ENCODE measurements at regions not wholly inside any gene's neighbourhood (a gene's known extent, or its start where the extent isn't known, plus 50 kb on each side); places are given as distances from the start of the nearest gene placed in this dataset.

DNA sequence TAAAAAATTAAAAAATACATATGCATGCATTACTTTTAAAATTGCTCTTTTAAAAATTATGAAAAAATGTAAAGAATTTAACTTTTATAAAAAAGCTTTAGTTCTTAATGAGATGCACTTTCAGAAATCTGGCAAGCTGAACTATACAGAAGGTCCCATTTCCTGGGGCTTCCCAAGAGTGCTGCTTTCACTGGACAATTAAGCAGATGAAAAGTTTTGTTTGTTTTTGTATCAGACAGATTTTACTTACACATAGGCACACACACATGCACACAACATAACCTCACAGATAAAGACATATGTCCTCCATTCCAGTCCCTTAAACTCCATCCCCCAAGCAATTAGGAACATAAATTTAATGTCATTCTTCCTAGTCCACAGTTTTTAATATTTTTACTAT lies 402.3 kb upstream of the ASIC2 start:
- CTCF ChIA-PET = no interaction called here

DNA sequence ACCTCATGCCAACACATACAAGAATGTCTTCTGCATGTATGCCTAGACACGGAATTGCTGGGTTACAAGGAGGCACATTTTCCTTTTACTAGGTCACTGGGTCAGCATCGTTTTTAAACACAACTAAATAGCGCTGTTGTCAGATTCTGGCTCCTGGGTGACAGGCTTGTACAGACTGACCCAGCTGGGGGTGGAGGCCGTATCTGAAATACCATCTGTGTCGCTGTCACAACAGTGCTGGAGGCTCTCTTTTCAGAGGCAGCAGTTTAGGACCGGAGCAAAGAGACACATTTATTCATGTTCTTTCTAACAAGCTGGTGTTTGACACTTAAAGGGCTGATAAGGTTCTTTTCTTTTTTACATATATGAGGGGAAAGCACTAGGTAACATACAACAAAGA lies 403.0 kb upstream of the ASIC2 start:
- Histone ChIP-seq H3K27me3 (replicated peaks in 1 of 4; ENCODE audit: control extremely low read depth in 1 of 4, control insufficient read depth in 3 of 4, insufficient read depth in 4 of 4, low read length in 3 of 4) (peaks cover 0 to 4% (median 1%) of the 10 kb centered on the region in 4 experiments), H3K9me3 (ENCODE audit: control extremely low read depth in 1 of 3, control insufficient read depth in 2 of 3, insufficient read depth in 1 of 3, low read length in 2 of 3) (no peaks in the 10 kb centered on the region), H3K36me3 (replicated peaks in 1 of 2; ENCODE audit: control extremely low read depth in 1 of 2, control insufficient read depth in 1 of 2, extremely low read depth in 1 of 2, insufficient read depth in 2 of 2, low read length in 1 of 2) (no peaks in the 10 kb centered on the region), H3K4me3 (ENCODE audit: control extremely low read depth in 1 of 5, extremely low read depth in 1 of 5, insufficient read depth in 1 of 5, low read depth in 2 of 5, low read length in 4 of 5) (no peak overlapping the region), H4K20me1 (ENCODE audit: control insufficient read depth, insufficient read depth, low read length, poor library complexity, severe bottlenecking) (no peaks in the 10 kb centered on the region), H3K27ac (ENCODE audit: low read length in 2 of 2) (no peak overlapping the region), H3K79me2 (ENCODE audit: control insufficient read depth, insufficient read depth, low read length) (no peaks in the 10 kb centered on the region), H3K4me2 (replicated peaks; ENCODE audit: low read depth, low read length, poor library complexity, severe bottlenecking) (no peak overlapping the region), H2AFZ (ENCODE audit: insufficient read depth, low read depth, low read length, poor library complexity, severe bottlenecking) (no peak overlapping the region), H3K4me1 (ENCODE audit: control insufficient read depth in 2 of 2, insufficient read depth in 2 of 2, low read length in 2 of 2) (no peaks in the 10 kb centered on the region), H3K9ac (ENCODE audit: low read length) (no peak overlapping the region)
- intact Hi-C loops (cut with micrococcal nuclease) = no loop called here
- ATAC-seq (ENCODE audit: low read depth) (no peak), DNase-seq (no peak)
- TF ChIP-seq EZH2 (IDR thresholded peaks at IDR 0.05; ENCODE audit: borderline replicate concordance, insufficient read depth, low read depth, low read length, poor library complexity, severe bottlenecking) = no peak
- TF ChIP-seq, protein P1, sequence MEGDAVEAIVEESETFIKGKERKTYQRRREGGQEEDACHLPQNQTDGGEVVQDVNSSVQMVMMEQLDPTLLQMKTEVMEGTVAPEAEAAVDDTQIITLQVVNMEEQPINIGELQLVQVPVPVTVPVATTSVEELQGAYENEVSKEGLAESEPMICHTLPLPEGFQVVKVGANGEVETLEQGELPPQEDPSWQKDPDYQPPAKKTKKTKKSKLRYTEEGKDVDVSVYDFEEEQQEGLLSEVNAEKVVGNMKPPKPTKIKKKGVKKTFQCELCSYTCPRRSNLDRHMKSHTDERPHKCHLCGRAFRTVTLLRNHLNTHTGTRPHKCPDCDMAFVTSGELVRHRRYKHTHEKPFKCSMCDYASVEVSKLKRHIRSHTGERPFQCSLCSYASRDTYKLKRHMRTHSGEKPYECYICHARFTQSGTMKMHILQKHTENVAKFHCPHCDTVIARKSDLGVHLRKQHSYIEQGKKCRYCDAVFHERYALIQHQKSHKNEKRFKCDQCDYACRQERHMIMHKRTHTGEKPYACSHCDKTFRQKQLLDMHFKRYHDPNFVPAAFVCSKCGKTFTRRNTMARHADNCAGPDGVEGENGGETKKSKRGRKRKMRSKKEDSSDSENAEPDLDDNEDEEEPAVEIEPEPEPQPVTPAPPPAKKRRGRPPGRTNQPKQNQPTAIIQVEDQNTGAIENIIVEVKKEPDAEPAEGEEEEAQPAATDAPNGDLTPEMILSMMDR (IDR thresholded peaks at IDR 0.05) = no peak
- Mint-ChIP-seq H3K27ac (no peak overlapping the region), H3K4me3 (no peak overlapping the region), H3K9me3 (ENCODE audit: insufficient read depth) (no peaks in the 10 kb centered on the region), H3K27me3 (peaks cover 7% of the 10 kb centered on the region), H3K4me1 (no peaks in the 10 kb centered on the region)
- 83% methylated on average over 4 of the region's 6 CpGs for WGBS (ENCODE audit: insufficient coverage)
- CTCF ChIA-PET = no interaction called here
- POLR2A ChIA-PET = no interaction called here

More for the DNA sequence above, 402.3 kb upstream of the ASIC2 start:
- H3K4me3 ChIP-seq (ENCODE audit: control extremely low read depth in 1 of 5, extremely low read depth in 1 of 5, insufficient read depth in 1 of 5, low read depth in 2 of 5, low read length in 4 of 5) = no peak overlapping the region
- Mint-ChIP-seq H3K9me3 (ENCODE audit: insufficient read depth) (no peaks in the 10 kb centered on the region), H3K27me3 (peaks cover 7% of the 10 kb centered on the region), H3K4me1 (no peaks in the 10 kb centered on the region), H3K27ac (no peak overlapping the region), H3K4me3 (no peak overlapping the region)
- H3K4me2 ChIP-seq (replicated peaks; ENCODE audit: low read depth, low read length, poor library complexity, severe bottlenecking) = no peak overlapping the region
- no peak for ATAC-seq (ENCODE audit: low read depth)
- H4K20me1 ChIP-seq (ENCODE audit: control insufficient read depth, insufficient read depth, low read length, poor library complexity, severe bottlenecking) = no peaks in the 10 kb centered on the region
- no peaks in the 10 kb centered on the region for H3K9me3 ChIP-seq (ENCODE audit: control extremely low read depth in 1 of 3, control insufficient read depth in 2 of 3, insufficient read depth in 1 of 3, low read length in 2 of 3)
- DNase-seq = no peak
- H3K27me3 ChIP-seq (replicated peaks in 1 of 4; ENCODE audit: control extremely low read depth in 1 of 4, control insufficient read depth in 3 of 4, insufficient read depth in 4 of 4, low read length in 3 of 4) = peaks cover 0 to 4% (median 1%) of the 10 kb centered on the region in 4 experiments
- H3K27ac ChIP-seq (ENCODE audit: low read length in 2 of 2) = no peak overlapping the region
- H3K36me3 ChIP-seq (replicated peaks in 1 of 2; ENCODE audit: control extremely low read depth in 1 of 2, control insufficient read depth in 1 of 2, extremely low read depth in 1 of 2, insufficient read depth in 2 of 2, low read length in 1 of 2) = no peaks in the 10 kb centered on the region
- intact Hi-C loops (cut with micrococcal nuclease) = no loop called here
- H3K79me2 ChIP-seq (ENCODE audit: control insufficient read depth, insufficient read depth, low read length) = no peaks in the 10 kb centered on the region
- POLR2A ChIA-PET = no interaction called here
- H2AFZ ChIP-seq (ENCODE audit: insufficient read depth, low read depth, low read length, poor library complexity, severe bottlenecking) = no peak overlapping the region
- TF ChIP-seq EZH2 (IDR thresholded peaks at IDR 0.05; ENCODE audit: borderline replicate concordance, insufficient read depth, low read depth, low read length, poor library complexity, severe bottlenecking) = no peak
- H3K9ac ChIP-seq (ENCODE audit: low read length) = no peak overlapping the region
- no peaks in the 10 kb centered on the region for H3K4me1 ChIP-seq (ENCODE audit: control insufficient read depth in 2 of 2, insufficient read depth in 2 of 2, low read length in 2 of 2)
